NAMALWA (cell line): ENCODE measurements at regions not wholly inside any gene's neighbourhood (a gene's known extent, or its start where the extent isn't known, plus 50 kb on each side); places are given as distances from the start of the nearest gene placed in this dataset.

Experiments used
- DNase-seq: peaks from one replicate; pipeline ENCODE4 v3.0.0-alpha.2; 2015; ENCODE audit warnings: low spot score

- DNase-seq, result no peak
These were observed 55.2 kb downstream of the MAGEC2 start for GRCh38 chrX:142149919-142150318.

- no peak for DNase-seq
These were observed 70.6 kb downstream of the MAGEC2 start for GRCh38 chrX:142134533-142134932.

GRCh38 chrX:142096253-142096652 lies 108.8 kb downstream of the MAGEC2 start:
- DNase-seq, result no peak

- DNase-seq, result no peak
These were observed 109.3 kb downstream of the MAGEC2 start for GRCh38 chrX:142095651-142096245.

- DNase-seq, result peak; percentile 1
These were observed 115.9 kb downstream of the MAGEC2 start for GRCh38 chrX:142089193-142089592.

GRCh38 chrX:142084611-142085010 lies 120.5 kb downstream of the MAGEC2 start:
- DNase-seq, result no peak

- DNase-seq, result no peak
These were observed 128.5 kb downstream of the MAGEC2 start for GRCh38 chrX:142076633-142077032.

GRCh38 chrX:142068365-142068764 lies 136.7 kb downstream of the MAGEC2 start:
- DNase-seq, result no peak

GRCh38 chrX:142060191-142060590 lies 144.9 kb downstream of the MAGEC2 start:
- DNase-seq, result no peak

GRCh38 chrX:142054094-142054493 lies 150.4 kb downstream of the MAGEC1 start:
- no peak for DNase-seq

GRCh38 chrX:142052238-142052637 lies 148.5 kb downstream of the MAGEC1 start:
- no peak for DNase-seq

GRCh38 chrX:142043196-142043595 lies 139.5 kb downstream of the MAGEC1 start:
- no peak for DNase-seq

GRCh38 chrX:142040906-142041305 lies 137.2 kb downstream of the MAGEC1 start:
- DNase-seq, result no peak

- DNase-seq, result no peak
These were observed 132.4 kb downstream of the MAGEC1 start for GRCh38 chrX:142036116-142036515.

- DNase-seq, result no peak
These were observed 101.8 kb downstream of the MAGEC1 start for GRCh38 chrX:142005532-142005931.

GRCh38 chrX:142002471-142002870 lies 98.8 kb downstream of the MAGEC1 start:
- DNase-seq, result no peak

- no peak for DNase-seq
These were observed 98.2 kb downstream of the MAGEC1 start for GRCh38 chrX:142001934-142002333.

- DNase-seq, result no peak
These were observed 86.1 kb downstream of the MAGEC1 start for GRCh38 chrX:141989815-141990214.

GRCh38 chrX:141989134-141989533 lies 85.4 kb downstream of the MAGEC1 start:
- DNase-seq, result no peak

GRCh38 chrX:141982296-141982695 lies 78.6 kb downstream of the MAGEC1 start:
- no peak for DNase-seq

- DNase-seq, result no peak
These were observed 72.1 kb downstream of the MAGEC1 start for GRCh38 chrX:141975839-141976238.

- no peak for DNase-seq
These were observed 66.0 kb downstream of the MAGEC1 start for GRCh38 chrX:141969706-141970105.

GRCh38 chrX:141960578-141960977 lies 56.9 kb downstream of the MAGEC1 start:
- DNase-seq, result no peak
